K562 (cell line): ENCODE measurements at regions not wholly inside any gene's neighbourhood (a gene's known extent, or its start where the extent isn't known, plus 50 kb on each side); places are given as distances from the start of the nearest gene placed in this dataset.

Experiments used
- NR3C1 ChIP-seq: sonication (generic); formaldehyde crosslinking; IDR thresholded peaks from 2 replicates; pipeline ENCODE4 v1.8.1; 2022; ENCODE audit warnings: missing genetic modification reagents
- PRPF4 ChIP-seq: fragments of 200-400 bp; formaldehyde crosslinking; IDR thresholded peaks from one replicate; pipeline ENCODE4 v1.6.1; 2017; ENCODE audit warnings: low read length, low read depth, mild to moderate bottlenecking; ENCODE audit not compliant: insufficient read depth, poor library complexity, severe bottlenecking
- SREBF2 ChIP-seq: sonication (generic); formaldehyde crosslinking; IDR thresholded peaks from 2 replicates; pipeline ENCODE4 v1.4.0; 2020; ENCODE audit warnings: mild to moderate bottlenecking, missing genetic modification reagents

- TF ChIP-seq PRPF4 (no peak), NR3C1 (CRISPR knock-in tag) (no peak), SREBF2 (CRISPR knock-in tag) (no peak)
Observed at GRCh38 chr11:37643968-37644367, 1045.9 kb upstream of the RAG2 start.
